GM18867 (cell line): ENCODE measurements at regions not wholly inside any gene's neighbourhood (a gene's known extent, or its start where the extent isn't known, plus 50 kb on each side); places are given as distances from the start of the nearest gene placed in this dataset.

Experiments used
- ATAC-seq: cut with Tn5 transposase; IDR thresholded peaks from one replicate; pipeline ENCODE4 v1.9.1; 2021; ENCODE audit warnings: mild to moderate bottlenecking, moderate library complexity; ENCODE audit not compliant: unreplicated experiment

GRCh38 chr6:105795913-105796517, 290.1 kb upstream of the PRDM1 start:
- ATAC-seq, result no peak

- ATAC-seq, result no peak
These were observed 290.8 kb upstream of the PRDM1 start for GRCh38 chr6:105795366-105795765.

GRCh38 chr6:105794870-105795269, 291.3 kb upstream of the PRDM1 start:
- ATAC-seq, result no peak

- ATAC-seq, result no peak
These were observed 291.9 kb upstream of the PRDM1 start for GRCh38 chr6:105794239-105794638.

GRCh38 chr6:105793130-105793529, 293.0 kb upstream of the PRDM1 start:
- no peak for ATAC-seq

GRCh38 chr6:105791583-105792318, 294.4 kb upstream of the PRDM1 start:
- ATAC-seq, result peak; percentile 53

GRCh38 chr6:105791179-105791578, 295.0 kb upstream of the PRDM1 start:
- ATAC-seq, result peak; percentile 1

- ATAC-seq, result no peak
These were observed 295.5 kb upstream of the PRDM1 start for GRCh38 chr6:105790635-105791034.

GRCh38 chr6:105789935-105790334, 296.2 kb upstream of the PRDM1 start:
- ATAC-seq, result no peak

- no peak for ATAC-seq
These were observed 298.4 kb upstream of the PRDM1 start for GRCh38 chr6:105787747-105788146.

- peak; percentile 68 for ATAC-seq
These were observed 299.1 kb upstream of the PRDM1 start for GRCh38 chr6:105786890-105787655.

GRCh38 chr6:105786449-105786848, 299.7 kb upstream of the PRDM1 start:
- no peak for ATAC-seq

GRCh38 chr6:105785066-105785811, 300.9 kb upstream of the PRDM1 start:
- ATAC-seq, result no peak

GRCh38 chr6:105784179-105784578, 302.0 kb upstream of the PRDM1 start:
- no peak for ATAC-seq

GRCh38 chr6:105783333-105783935, 302.7 kb upstream of the PRDM1 start:
- ATAC-seq, result no peak

GRCh38 chr6:105781915-105782314, 304.2 kb upstream of the PRDM1 start:
- ATAC-seq, result no peak

- no peak for ATAC-seq
These were observed 304.9 kb upstream of the PRDM1 start for GRCh38 chr6:105781248-105781647.

GRCh38 chr6:105780146-105780860, 305.8 kb upstream of the PRDM1 start:
- ATAC-seq, result peak; percentile 84

GRCh38 chr6:105779110-105779509, 307.0 kb upstream of the PRDM1 start:
- ATAC-seq, result no peak

GRCh38 chr6:105775095-105775494, 311.0 kb upstream of the PRDM1 start:
- no peak for ATAC-seq
